OCI-LY1 (cell line): ENCODE measurements at regions not wholly inside any gene's neighbourhood (a gene's known extent, or its start where the extent isn't known, plus 50 kb on each side); places are given as distances from the start of the nearest gene placed in this dataset.

Source experiments
- CTCF ChIP-seq: fragments of 200-600 bp; sonication (generic), shearing (Covaris generic); IDR thresholded peaks from 2 replicates; pipeline ENCODE4 v1.5.1; 2017; ENCODE audit warnings: mild to moderate bottlenecking, antibody characterized with exemption, low read length, moderate library complexity, mixed read lengths
- EZH2 ChIP-seq: fragments of 200-600 bp; sonication (generic), shearing (Covaris generic); IDR thresholded peaks from 2 replicates; pipeline ENCODE4 v1.8.0; 2017; ENCODE audit warnings: borderline replicate concordance, mixed run types, mild to moderate bottlenecking, antibody characterized with exemption, low read length, moderate library complexity, mixed read lengths

GRCh38 chr1:5311634-5312292 is 657.4 kb downstream of the AJAP1 start:
- TF ChIP-seq EZH2, result no peak
- TF ChIP-seq CTCF, result no peak
